Prostate gland (tissue), 2 donors: ENCODE measurements at regions not wholly inside any gene's neighbourhood (a gene's known extent, or its start where the extent isn't known, plus 50 kb on each side); places are given as distances from the start of the nearest gene placed in this dataset.

Experiments used
- DNase-seq: peaks from one replicate; pipeline ENCODE4 v3.0.0-alpha.2; 2019; ENCODE audit warnings: low spot score
- H3K27ac ChIP-seq, 2 donors: fragments of 200-600 bp; sonication (generic); 2 replicates each; pipeline ENCODE4 v1.5.1; 2017 to 2019
- H3K27me3 ChIP-seq: fragments of 200-600 bp; sonication (generic); replicated peaks from 2 replicates; pipeline ENCODE4 v1.5.1; 2019; ENCODE audit not compliant: insufficient read depth
- H3K36me3 ChIP-seq, 2 donors: fragments of 200-600 bp; sonication (generic); 1 replicate in 1 of 2; 2 replicates in 1 of 2; pipeline versions ENCODE4 v1.5.1 to v1.8.1; 2017 to 2019
- H3K4me1 ChIP-seq: fragments of 200-600 bp; sonication (generic); replicated peaks from 2 replicates; pipeline ENCODE4 v1.5.1; 2019
- H3K4me3 ChIP-seq, 2 donors: fragments of 200-600 bp; sonication (generic); 2 replicates each; pipeline ENCODE4 v1.5.1; 2017 to 2019
- H3K9me3 ChIP-seq: fragments of 200-600 bp; sonication (generic); 2 replicates; pipeline ENCODE4 v1.5.1; 2017
- CTCF ChIP-seq, 4 experiments: fragments of 200-600 bp in 2 of 4; fragments of 450-650 bp in 2 of 4; sonication (generic) in 2 of 4; IDR thresholded peaks; 1 replicate in 3 of 4; 2 replicates in 1 of 4; pipeline ENCODE4 v1.5.1; 2016 to 2019; ENCODE audit warnings: antibody characterized with exemption in 4 of 4, mild to moderate bottlenecking in 2 of 4, moderate library complexity in 2 of 4
- POLR2A ChIP-seq: fragments of 450-650 bp; IDR thresholded peaks from one replicate; pipeline ENCODE4 v1.6.1; 2016; ENCODE audit warnings: antibody characterized with exemption, mild to moderate bottlenecking
- POLR2AphosphoS5 ChIP-seq: sonication (generic); formaldehyde crosslinking; IDR thresholded peaks from one replicate; pipeline ENCODE4 v1.6.1; 2017; ENCODE audit warnings: antibody characterized with exemption
- WGBS: methylation state at CpG from one replicate; pipeline ENCODE4 v1.1.5; 2018; 5-methylcytosine and 5-hydroxymethylcytosine counted together
- intact Hi-C: fragments of 100-400 bp; cut with DNase I; formaldehyde crosslinking; loops from one replicate; pipeline ENCODE4 v1.14.2; 2022

- Histone ChIP-seq H3K27me3 (no peaks in the 10 kb centered on the region), H3K27ac (no peak overlapping the region), H3K4me1 (no peaks in the 10 kb centered on the region), H3K9me3 (no peaks in the 10 kb centered on the region), H3K36me3 (no peaks in the 10 kb centered on the region), H3K4me3 (no peak overlapping the region)
- DNase-seq, result no peak
- TF ChIP-seq CTCF (IDR thresholded peaks at IDR 0.05) (no peak), POLR2AphosphoS5 (no peak), POLR2A (no peak)
- 77% methylated on average over 4 of the region's 4 CpGs for WGBS
- intact Hi-C loops, result no loop called here
These were observed 160.8 kb downstream of the CDC5L start for GRCh38 chr6:44548319-44548718.

GRCh38 chr6:44549516-44549915 lies 162.0 kb downstream of the CDC5L start:
- Histone ChIP-seq H3K27me3 (no peaks in the 10 kb centered on the region), H3K4me3 (no peak overlapping the region), H3K9me3 (no peaks in the 10 kb centered on the region), H3K36me3 (no peaks in the 10 kb centered on the region), H3K27ac (no peak overlapping the region), H3K4me1 (no peaks in the 10 kb centered on the region)
- WGBS, result 98% methylated on average over 3 of the region's 3 CpGs
- no peak for DNase-seq
- intact Hi-C loops, result no loop called here
- TF ChIP-seq POLR2AphosphoS5 (no peak), POLR2A (no peak), CTCF (IDR thresholded peaks at IDR 0.05) (no peak)

GRCh38 chr6:44554194-44554593 lies 166.7 kb downstream of the CDC5L start:
- no peak for TF ChIP-seq POLR2A
- TF ChIP-seq CTCF (IDR thresholded peaks at IDR 0.05), result no peak
- TF ChIP-seq POLR2AphosphoS5, result no peak
- intact Hi-C loops, result no loop called here
- no peaks in the 10 kb centered on the region for H3K9me3 ChIP-seq
- H3K36me3 ChIP-seq, result no peaks in the 10 kb centered on the region
- H3K4me1 ChIP-seq, result peaks cover 14% of the 10 kb centered on the region
- no peak overlapping the region for H3K4me3 ChIP-seq
- DNase-seq, result no peak
- H3K27me3 ChIP-seq, result no peaks in the 10 kb centered on the region
- WGBS, result 95% methylated on average over 4 of the region's 4 CpGs
- no peak overlapping the region for H3K27ac ChIP-seq

- H3K9me3 ChIP-seq, result no peaks in the 10 kb centered on the region
- no peak overlapping the region for H3K4me3 ChIP-seq
- no peaks in the 10 kb centered on the region for H3K27me3 ChIP-seq
- intact Hi-C loops, result no loop called here
- no peak overlapping the region for H3K27ac ChIP-seq
- H3K4me1 ChIP-seq, result peaks cover 18% of the 10 kb centered on the region
- 83% methylated on average over 7 of the region's 7 CpGs for WGBS
- TF ChIP-seq CTCF (IDR thresholded peaks at IDR 0.05) (no peak), POLR2AphosphoS5 (no peak), POLR2A (no peak)
- no peak for DNase-seq
- H3K36me3 ChIP-seq, result no peaks in the 10 kb centered on the region
These were observed 167.4 kb downstream of the CDC5L start for GRCh38 chr6:44554861-44555260.

GRCh38 chr6:44556046-44556445 lies 168.5 kb downstream of the CDC5L start:
- 33% methylated on average over 1 of the region's 1 CpG for WGBS
- no peak overlapping the region for H3K4me3 ChIP-seq
- DNase-seq, result no peak
- TF ChIP-seq POLR2A (no peak), CTCF (IDR thresholded peaks at IDR 0.05) (no peak), POLR2AphosphoS5 (no peak)
- H3K9me3 ChIP-seq, result no peaks in the 10 kb centered on the region
- H3K4me1 ChIP-seq, result peaks cover 21% of the 10 kb centered on the region
- no peak overlapping the region for H3K27ac ChIP-seq
- no peaks in the 10 kb centered on the region for H3K36me3 ChIP-seq
- no peaks in the 10 kb centered on the region for H3K27me3 ChIP-seq
- intact Hi-C loops, result no loop called here
